ENCODE measurements at regions not wholly inside any gene's neighbourhood (a gene's known extent, or its start where the extent isn't known, plus 50 kb on each side); places are given as distances from the start of the nearest gene placed in this dataset.

DNA sequence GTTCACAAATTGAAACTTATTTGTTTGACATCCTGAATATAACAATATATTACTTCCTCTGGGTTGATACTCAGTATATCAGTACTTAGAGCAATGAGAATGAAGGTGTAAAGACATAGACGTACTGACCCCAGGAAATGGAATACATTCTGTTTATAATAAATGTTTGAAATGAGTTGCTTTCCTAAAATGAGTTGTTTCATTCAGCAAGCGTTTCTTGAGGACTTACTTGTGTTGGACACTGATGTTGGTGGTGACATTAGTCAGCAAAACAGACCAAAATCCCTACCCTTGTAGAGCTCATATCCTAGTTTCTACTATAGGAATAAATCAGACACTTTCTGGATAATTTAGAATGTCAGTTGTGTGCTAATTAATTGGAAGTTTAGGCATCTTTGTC lies 184.3 kb downstream of the ZDHHC21 start:
- TF ChIP-seq SIN3A (conservative IDR thresholded peaks at IDR 0.05 in 1 of 2, IDR thresholded peaks at IDR 0.05 in 1 of 2; ENCODE audit: low read depth in 1 of 2, low read length in 2 of 2) (no peak), ZNF274 (IDR thresholded peaks at IDR 0.05; ENCODE audit: borderline replicate concordance, extremely low read depth, low read length) (no peak), CEBPB (IDR thresholded peaks at IDR 0.05; ENCODE audit: low read depth, low read length) (no peak), POLR2A (IDR thresholded peaks at IDR 0.05; ENCODE audit: control extremely low read depth in 1 of 2, low read depth in 2 of 2, low read length in 2 of 2) (no peak), EZH2 (IDR thresholded peaks at IDR 0.05; ENCODE audit: low read depth, low read length, severe bottlenecking) (no peak), JUN (IDR thresholded peaks at IDR 0.05; ENCODE audit: low read depth, low read length) (no peak), BCL11A (IDR thresholded peaks at IDR 0.05; ENCODE audit: low read depth in 2 of 2, low read length in 2 of 2) (no peak), KDM1A (IDR thresholded peaks at IDR 0.05; ENCODE audit: borderline replicate concordance, low read length) (no peak), FOSL1 (IDR thresholded peaks at IDR 0.05; ENCODE audit: insufficient read depth, low read depth, low read length) (no peak)
- TF ChIP-seq, protein P1, sequence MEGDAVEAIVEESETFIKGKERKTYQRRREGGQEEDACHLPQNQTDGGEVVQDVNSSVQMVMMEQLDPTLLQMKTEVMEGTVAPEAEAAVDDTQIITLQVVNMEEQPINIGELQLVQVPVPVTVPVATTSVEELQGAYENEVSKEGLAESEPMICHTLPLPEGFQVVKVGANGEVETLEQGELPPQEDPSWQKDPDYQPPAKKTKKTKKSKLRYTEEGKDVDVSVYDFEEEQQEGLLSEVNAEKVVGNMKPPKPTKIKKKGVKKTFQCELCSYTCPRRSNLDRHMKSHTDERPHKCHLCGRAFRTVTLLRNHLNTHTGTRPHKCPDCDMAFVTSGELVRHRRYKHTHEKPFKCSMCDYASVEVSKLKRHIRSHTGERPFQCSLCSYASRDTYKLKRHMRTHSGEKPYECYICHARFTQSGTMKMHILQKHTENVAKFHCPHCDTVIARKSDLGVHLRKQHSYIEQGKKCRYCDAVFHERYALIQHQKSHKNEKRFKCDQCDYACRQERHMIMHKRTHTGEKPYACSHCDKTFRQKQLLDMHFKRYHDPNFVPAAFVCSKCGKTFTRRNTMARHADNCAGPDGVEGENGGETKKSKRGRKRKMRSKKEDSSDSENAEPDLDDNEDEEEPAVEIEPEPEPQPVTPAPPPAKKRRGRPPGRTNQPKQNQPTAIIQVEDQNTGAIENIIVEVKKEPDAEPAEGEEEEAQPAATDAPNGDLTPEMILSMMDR (IDR thresholded peaks at IDR 0.05; ENCODE audit: control extremely low read depth in 1 of 3, insufficient read depth in 1 of 3, low read depth in 1 of 3, low read length in 3 of 3): no peak
- TF ChIP-seq, protein P2, sequence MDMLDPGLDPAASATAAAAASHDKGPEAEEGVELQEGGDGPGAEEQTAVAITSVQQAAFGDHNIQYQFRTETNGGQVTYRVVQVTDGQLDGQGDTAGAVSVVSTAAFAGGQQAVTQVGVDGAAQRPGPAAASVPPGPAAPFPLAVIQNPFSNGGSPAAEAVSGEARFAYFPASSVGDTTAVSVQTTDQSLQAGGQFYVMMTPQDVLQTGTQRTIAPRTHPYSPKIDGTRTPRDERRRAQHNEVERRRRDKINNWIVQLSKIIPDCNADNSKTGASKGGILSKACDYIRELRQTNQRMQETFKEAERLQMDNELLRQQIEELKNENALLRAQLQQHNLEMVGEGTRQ (IDR thresholded peaks at IDR 0.05; ENCODE audit: low read length): no peak
- TF ChIP-seq, protein P3, sequence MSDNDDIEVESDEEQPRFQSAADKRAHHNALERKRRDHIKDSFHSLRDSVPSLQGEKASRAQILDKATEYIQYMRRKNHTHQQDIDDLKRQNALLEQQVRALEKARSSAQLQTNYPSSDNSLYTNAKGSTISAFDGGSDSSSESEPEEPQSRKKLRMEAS (IDR thresholded peaks at IDR 0.05): no peak
